AG10803 (cell line): ENCODE measurements at regions not wholly inside any gene's neighbourhood (a gene's known extent, or its start where the extent isn't known, plus 50 kb on each side); places are given as distances from the start of the nearest gene placed in this dataset.

Experiments used
- DNase-seq: peaks from one replicate; pipeline ENCODE4 v3.0.0; 2010; ENCODE audit warnings: low read depth
- H3K4me3 ChIP-seq: 2 replicates; pipeline ENCODE4 v1.5.1; 2011; ENCODE audit warnings: mild to moderate bottlenecking, low read length, control low read depth
- CTCF ChIP-seq: conservative IDR thresholded peaks from 2 replicates; pipeline ENCODE4 v1.5.1; 2011; ENCODE audit warnings: mild to moderate bottlenecking, low read length, control low read depth, inconsistent platforms

GRCh38 chr3:18680758-18681157, 255.6 kb upstream of the SATB1 start:
- H3K4me3 ChIP-seq: no peak overlapping the region
- no peak for TF ChIP-seq CTCF
- no peak for DNase-seq

- no peak overlapping the region for H3K4me3 ChIP-seq
- TF ChIP-seq CTCF: no peak
- no peak for DNase-seq
Observed at GRCh38 chr3:18679238-18679637, 254.1 kb upstream of the SATB1 start.

- TF ChIP-seq CTCF: no peak
- no peak for DNase-seq
- no peak overlapping the region for H3K4me3 ChIP-seq
Observed at GRCh38 chr3:18675197-18675596, 250.1 kb upstream of the SATB1 start.

- no peak overlapping the region for H3K4me3 ChIP-seq
Observed at GRCh38 chr3:18672561-18672960, 247.4 kb upstream of the SATB1 start.

GRCh38 chr3:18670759-18671158, 245.6 kb upstream of the SATB1 start:
- no peak for DNase-seq
- H3K4me3 ChIP-seq: no peak overlapping the region
- no peak for TF ChIP-seq CTCF

More at GRCh38 chr3:18672561-18672960, 247.4 kb upstream of the SATB1 start:
- DNase-seq: no peak
- no peak for TF ChIP-seq CTCF

- DNase-seq: no peak
Observed at GRCh38 chr3:18669374-18669773, 244.2 kb upstream of the SATB1 start.

GRCh38 chr3:18667552-18667951, 242.4 kb upstream of the SATB1 start:
- no peak for TF ChIP-seq CTCF
- no peak for DNase-seq
- H3K4me3 ChIP-seq: no peak overlapping the region

More at GRCh38 chr3:18669374-18669773, 244.2 kb upstream of the SATB1 start:
- TF ChIP-seq CTCF: no peak
- H3K4me3 ChIP-seq: no peak overlapping the region
